ENCODE measurements at regions not wholly inside any gene's neighbourhood (a gene's known extent, or its start where the extent isn't known, plus 50 kb on each side); places are given as distances from the start of the nearest gene placed in this dataset.

- TF ChIP-seq CTCF (IDR thresholded peaks at IDR 0.05 in 8 of 11, conservative IDR thresholded peaks at IDR 0.05 in 3 of 11), result no peak
- no peak for TF ChIP-seq POLR2A (IDR thresholded peaks at IDR 0.05)
- TF ChIP-seq POLR2AphosphoS5 (IDR thresholded peaks at IDR 0.05), result no peak
Observed at GRCh38 chr1:101550581-101550980, 313.8 kb downstream of the S1PR1 start.
